ENCODE measurements at regions not wholly inside any gene's neighbourhood (a gene's known extent, or its start where the extent isn't known, plus 50 kb on each side); places are given as distances from the start of the nearest gene placed in this dataset.
"Not testable (repeated sequence)": the region's sequence is repeated elsewhere in the genome, so short reads cannot be mapped to it uniquely, and the experiment has no call there.

- BruUV-seq (replicated peaks); H3K4me1 Mint-ChIP-seq (ENCODE audit: low read depth, unreplicated experiment); intact Hi-C loops (cut with micrococcal nuclease; ENCODE audit: unreplicated experiment); H3K9me3 Mint-ChIP-seq (ENCODE audit: low read depth, unreplicated experiment); H3K4me3 Mint-ChIP-seq (ENCODE audit: low read depth, unreplicated experiment); CTCF ChIA-PET; H3K36me3 Mint-ChIP-seq (ENCODE audit: insufficient read depth, unreplicated experiment); DNase-seq; H3K27ac Mint-ChIP-seq (ENCODE audit: unreplicated experiment): not testable (repeated sequence)
- H3K27me3 Mint-ChIP-seq (ENCODE audit: unreplicated experiment) = peaks cover 37% of the 10 kb centered on the region
These were observed 62.8 kb downstream of the RPS24 start for GRCh38 chr10:78096486-78096885.

GRCh38 chr10:78102593-78102992, 68.9 kb downstream of the RPS24 start:
- H3K4me1 Mint-ChIP-seq (ENCODE audit: low read depth, unreplicated experiment); DNase-seq; H3K36me3 Mint-ChIP-seq (ENCODE audit: insufficient read depth, unreplicated experiment); BruUV-seq (replicated peaks); intact Hi-C loops (cut with micrococcal nuclease; ENCODE audit: unreplicated experiment); H3K9me3 Mint-ChIP-seq (ENCODE audit: low read depth, unreplicated experiment); CTCF ChIA-PET; H3K27ac Mint-ChIP-seq (ENCODE audit: unreplicated experiment); H3K4me3 Mint-ChIP-seq (ENCODE audit: low read depth, unreplicated experiment): not testable (repeated sequence)
- peaks cover 74% of the 10 kb centered on the region for H3K27me3 Mint-ChIP-seq (ENCODE audit: unreplicated experiment)

- H3K27me3 Mint-ChIP-seq (ENCODE audit: unreplicated experiment) = peaks cover 91% of the 10 kb centered on the region
- intact Hi-C loops (cut with micrococcal nuclease; ENCODE audit: unreplicated experiment) = no loop called here
- TF ChIP-seq, protein P1, sequence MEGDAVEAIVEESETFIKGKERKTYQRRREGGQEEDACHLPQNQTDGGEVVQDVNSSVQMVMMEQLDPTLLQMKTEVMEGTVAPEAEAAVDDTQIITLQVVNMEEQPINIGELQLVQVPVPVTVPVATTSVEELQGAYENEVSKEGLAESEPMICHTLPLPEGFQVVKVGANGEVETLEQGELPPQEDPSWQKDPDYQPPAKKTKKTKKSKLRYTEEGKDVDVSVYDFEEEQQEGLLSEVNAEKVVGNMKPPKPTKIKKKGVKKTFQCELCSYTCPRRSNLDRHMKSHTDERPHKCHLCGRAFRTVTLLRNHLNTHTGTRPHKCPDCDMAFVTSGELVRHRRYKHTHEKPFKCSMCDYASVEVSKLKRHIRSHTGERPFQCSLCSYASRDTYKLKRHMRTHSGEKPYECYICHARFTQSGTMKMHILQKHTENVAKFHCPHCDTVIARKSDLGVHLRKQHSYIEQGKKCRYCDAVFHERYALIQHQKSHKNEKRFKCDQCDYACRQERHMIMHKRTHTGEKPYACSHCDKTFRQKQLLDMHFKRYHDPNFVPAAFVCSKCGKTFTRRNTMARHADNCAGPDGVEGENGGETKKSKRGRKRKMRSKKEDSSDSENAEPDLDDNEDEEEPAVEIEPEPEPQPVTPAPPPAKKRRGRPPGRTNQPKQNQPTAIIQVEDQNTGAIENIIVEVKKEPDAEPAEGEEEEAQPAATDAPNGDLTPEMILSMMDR (IDR thresholded peaks at IDR 0.05; ENCODE audit: unreplicated experiment) = no peak
- H3K27ac Mint-ChIP-seq (ENCODE audit: unreplicated experiment) = no peak overlapping the region
- BruUV-seq (replicated peaks) = no TSS peak
- H3K4me3 Mint-ChIP-seq (ENCODE audit: low read depth, unreplicated experiment) = no peak overlapping the region
- peaks cover 5% of the 10 kb centered on the region for H3K9me3 Mint-ChIP-seq (ENCODE audit: low read depth, unreplicated experiment)
- no peaks in the 10 kb centered on the region for H3K36me3 Mint-ChIP-seq (ENCODE audit: insufficient read depth, unreplicated experiment)
- CTCF ChIA-PET = interaction anchor here (1.0 kb wide), 1 partner anchor 80 kb away, joined by 3 read pairs; the partner anchor contains the start of gene POLR3A
- no peaks in the 10 kb centered on the region for H3K4me1 Mint-ChIP-seq (ENCODE audit: low read depth, unreplicated experiment)
- no peak for DNase-seq
These were observed 75.5 kb downstream of the RPS24 start for GRCh38 chr10:78109210-78109609.

DNA sequence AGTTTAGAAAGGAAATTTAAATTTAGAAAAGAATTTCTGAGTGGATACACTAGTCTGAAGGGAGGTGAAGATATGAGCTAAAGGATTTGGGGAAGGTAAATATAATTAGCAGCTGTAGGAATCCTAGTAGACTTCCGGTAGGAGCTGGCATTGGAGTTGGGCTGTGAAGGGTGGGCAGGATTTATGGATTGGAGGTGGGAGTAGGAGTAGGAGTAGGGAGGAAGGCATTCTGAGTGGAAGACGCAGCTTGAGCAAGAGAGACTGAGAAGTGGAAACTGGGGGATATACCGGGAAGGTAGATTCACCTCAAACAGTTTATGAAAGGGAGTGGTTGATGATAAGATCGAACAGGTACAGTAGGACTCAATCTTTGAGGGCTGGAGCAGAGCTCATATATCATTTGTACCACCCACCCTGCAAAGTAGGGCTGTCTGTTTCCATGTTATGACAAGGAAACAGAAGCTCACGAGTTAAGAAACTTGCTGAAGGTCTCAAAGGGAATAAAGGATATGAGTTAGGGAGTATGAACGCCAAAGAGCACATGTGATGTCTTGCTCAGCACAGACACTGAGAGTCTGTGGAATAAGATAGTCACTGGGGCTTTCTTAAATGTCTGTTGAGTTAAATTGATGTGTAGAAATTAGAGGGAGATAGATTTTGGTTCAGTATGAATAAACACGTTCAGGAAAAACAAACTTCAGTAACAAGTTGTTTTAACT, 81.6 kb downstream of the RPS24 start:
- peaks cover 100% of the 10 kb centered on the region for H3K27me3 Mint-ChIP-seq (ENCODE audit: unreplicated experiment)
- no TSS peak for BruUV-seq (replicated peaks)
- H3K9me3 Mint-ChIP-seq (ENCODE audit: low read depth, unreplicated experiment) = peaks cover 4% of the 10 kb centered on the region

GRCh38 chr10:78116361-78116760, 82.7 kb downstream of the RPS24 start:
- intact Hi-C loops (cut with micrococcal nuclease; ENCODE audit: unreplicated experiment) = no loop called here
- TF ChIP-seq, protein P1 (IDR thresholded peaks at IDR 0.05; ENCODE audit: unreplicated experiment) = no peak

More for the DNA sequence above, 81.6 kb downstream of the RPS24 start:
- H3K4me1 Mint-ChIP-seq (ENCODE audit: low read depth, unreplicated experiment) = no peaks in the 10 kb centered on the region
- H3K36me3 Mint-ChIP-seq (ENCODE audit: insufficient read depth, unreplicated experiment) = no peaks in the 10 kb centered on the region
- intact Hi-C loops (cut with micrococcal nuclease; ENCODE audit: unreplicated experiment) = no loop called here
- no peak overlapping the region for H3K27ac Mint-ChIP-seq (ENCODE audit: unreplicated experiment)
- no peak overlapping the region for H3K4me3 Mint-ChIP-seq (ENCODE audit: low read depth, unreplicated experiment)
- CTCF ChIA-PET = no interaction called here
- TF ChIP-seq, protein P1 (IDR thresholded peaks at IDR 0.05; ENCODE audit: unreplicated experiment) = no peak
- no peak for DNase-seq

More at GRCh38 chr10:78116361-78116760, 82.7 kb downstream of the RPS24 start:
- Mint-ChIP-seq H3K9me3 (ENCODE audit: low read depth, unreplicated experiment) (peaks cover 7% of the 10 kb centered on the region), H3K36me3 (ENCODE audit: insufficient read depth, unreplicated experiment) (no peaks in the 10 kb centered on the region), H3K27ac (ENCODE audit: unreplicated experiment) (no peak overlapping the region), H3K4me3 (ENCODE audit: low read depth, unreplicated experiment) (no peak overlapping the region), H3K27me3 (ENCODE audit: unreplicated experiment) (peaks cover 100% of the 10 kb centered on the region), H3K4me1 (ENCODE audit: low read depth, unreplicated experiment) (no peaks in the 10 kb centered on the region)
- no TSS peak for BruUV-seq (replicated peaks)
- DNase-seq = no peak
- CTCF ChIA-PET = no interaction called here
